ENCODE measurements at regions not wholly inside any gene's neighbourhood (a gene's known extent, or its start where the extent isn't known, plus 50 kb on each side); places are given as distances from the start of the nearest gene placed in this dataset.
"Not testable (repeated sequence)": the region's sequence is repeated elsewhere in the genome, so short reads cannot be mapped to it uniquely, and the experiment has no call there.

- H3K4me3 Mint-ChIP-seq; intact Hi-C loops (cut with micrococcal nuclease); DNase-seq (ENCODE audit: low spot score); H3K27me3 Mint-ChIP-seq (ENCODE audit: insufficient read depth); H3K36me3 Mint-ChIP-seq (ENCODE audit: low read depth); H3K27ac Mint-ChIP-seq; H3K4me1 Mint-ChIP-seq (ENCODE audit: low read depth): not testable (repeated sequence)
- H3K9me3 Mint-ChIP-seq: peaks cover 19% of the 10 kb centered on the region
Observed at GRCh38 chr6:85838351-85839119, 195.8 kb upstream of the SYNCRIP start.

- no peak for DNase-seq (ENCODE audit: low spot score)
- H3K4me1 Mint-ChIP-seq (ENCODE audit: low read depth): no peaks in the 10 kb centered on the region
- H3K4me3 Mint-ChIP-seq: no peak overlapping the region
- no peaks in the 10 kb centered on the region for H3K36me3 Mint-ChIP-seq (ENCODE audit: low read depth)
- intact Hi-C loops (cut with micrococcal nuclease): no loop called here
- H3K27ac Mint-ChIP-seq: no peak overlapping the region
- no peaks in the 10 kb centered on the region for H3K27me3 Mint-ChIP-seq (ENCODE audit: insufficient read depth)
- H3K9me3 Mint-ChIP-seq: peaks cover 16% of the 10 kb centered on the region
Observed at GRCh38 chr6:85828973-85829372, 186.3 kb upstream of the SYNCRIP start.

- Mint-ChIP-seq H3K4me3 (no peak overlapping the region), H3K36me3 (ENCODE audit: low read depth) (no peaks in the 10 kb centered on the region), H3K4me1 (ENCODE audit: low read depth) (no peaks in the 10 kb centered on the region), H3K27ac (no peak overlapping the region), H3K27me3 (ENCODE audit: insufficient read depth) (no peaks in the 10 kb centered on the region), H3K9me3 (peaks cover 18% of the 10 kb centered on the region)
- no peak for DNase-seq (ENCODE audit: low spot score)
- intact Hi-C loops (cut with micrococcal nuclease): no loop called here
Observed at GRCh38 chr6:85826997-85827396, 184.3 kb upstream of the SYNCRIP start.

- DNase-seq (ENCODE audit: low spot score): no peak
- peaks cover 21% of the 10 kb centered on the region for H3K9me3 Mint-ChIP-seq
- no peaks in the 10 kb centered on the region for H3K27me3 Mint-ChIP-seq (ENCODE audit: insufficient read depth)
- H3K4me3 Mint-ChIP-seq: no peak overlapping the region
- no peaks in the 10 kb centered on the region for H3K4me1 Mint-ChIP-seq (ENCODE audit: low read depth)
- no peak overlapping the region for H3K27ac Mint-ChIP-seq
- no peaks in the 10 kb centered on the region for H3K36me3 Mint-ChIP-seq (ENCODE audit: low read depth)
- intact Hi-C loops (cut with micrococcal nuclease): no loop called here
Observed at GRCh38 chr6:85824329-85824728, 181.6 kb upstream of the SYNCRIP start.

- Mint-ChIP-seq H3K36me3 (ENCODE audit: low read depth) (no peaks in the 10 kb centered on the region), H3K4me1 (ENCODE audit: low read depth) (no peaks in the 10 kb centered on the region), H3K9me3 (peaks cover 9% of the 10 kb centered on the region), H3K4me3 (no peak overlapping the region), H3K27me3 (ENCODE audit: insufficient read depth) (no peaks in the 10 kb centered on the region), H3K27ac (no peak overlapping the region)
- DNase-seq (ENCODE audit: low spot score): no peak
- intact Hi-C loops (cut with micrococcal nuclease): no loop called here
Observed at GRCh38 chr6:85810558-85810957, 167.9 kb upstream of the SYNCRIP start.

- DNase-seq (ENCODE audit: low spot score): no peak
- Mint-ChIP-seq H3K36me3 (ENCODE audit: low read depth) (no peaks in the 10 kb centered on the region), H3K27me3 (ENCODE audit: insufficient read depth) (no peaks in the 10 kb centered on the region), H3K4me1 (ENCODE audit: low read depth) (no peaks in the 10 kb centered on the region), H3K4me3 (no peak overlapping the region), H3K9me3 (peaks cover 8% of the 10 kb centered on the region), H3K27ac (no peak overlapping the region)
- intact Hi-C loops (cut with micrococcal nuclease): no loop called here
Observed at GRCh38 chr6:85803721-85804120, 161.0 kb upstream of the SYNCRIP start.

- Mint-ChIP-seq H3K4me1 (ENCODE audit: low read depth) (no peaks in the 10 kb centered on the region), H3K9me3 (no peaks in the 10 kb centered on the region), H3K36me3 (ENCODE audit: low read depth) (no peaks in the 10 kb centered on the region), H3K27ac (no peak overlapping the region), H3K27me3 (ENCODE audit: insufficient read depth) (peaks cover 2% of the 10 kb centered on the region), H3K4me3 (no peak overlapping the region)
- intact Hi-C loops (cut with micrococcal nuclease): no loop called here
- no peak for DNase-seq (ENCODE audit: low spot score)
Observed at GRCh38 chr6:85802162-85802561, 159.5 kb upstream of the SYNCRIP start.

- H3K27me3 Mint-ChIP-seq (ENCODE audit: insufficient read depth): peaks cover 2% of the 10 kb centered on the region
- no peaks in the 10 kb centered on the region for H3K36me3 Mint-ChIP-seq (ENCODE audit: low read depth)
- intact Hi-C loops (cut with micrococcal nuclease): no loop called here
- H3K4me1 Mint-ChIP-seq (ENCODE audit: low read depth): no peaks in the 10 kb centered on the region
- DNase-seq (ENCODE audit: low spot score): no peak
- H3K9me3 Mint-ChIP-seq: no peaks in the 10 kb centered on the region
- H3K27ac Mint-ChIP-seq: no peak overlapping the region
- no peak overlapping the region for H3K4me3 Mint-ChIP-seq
Observed at GRCh38 chr6:85798931-85799652, 156.4 kb upstream of the SYNCRIP start.

GRCh38 chr6:85797993-85798392 is 155.3 kb upstream of the SYNCRIP start:
- Mint-ChIP-seq H3K36me3 (ENCODE audit: low read depth) (no peaks in the 10 kb centered on the region), H3K27ac (no peak overlapping the region), H3K4me3 (no peak overlapping the region), H3K27me3 (ENCODE audit: insufficient read depth) (peaks cover 2% of the 10 kb centered on the region), H3K9me3 (no peaks in the 10 kb centered on the region), H3K4me1 (ENCODE audit: low read depth) (no peaks in the 10 kb centered on the region)
- intact Hi-C loops (cut with micrococcal nuclease): no loop called here
- no peak for DNase-seq (ENCODE audit: low spot score)

GRCh38 chr6:85795945-85796344 is 153.3 kb upstream of the SYNCRIP start:
- H3K27me3 Mint-ChIP-seq (ENCODE audit: insufficient read depth): peaks cover 2% of the 10 kb centered on the region
- no peak overlapping the region for H3K27ac Mint-ChIP-seq
- H3K4me3 Mint-ChIP-seq: no peak overlapping the region
- H3K4me1 Mint-ChIP-seq (ENCODE audit: low read depth): no peaks in the 10 kb centered on the region
- DNase-seq (ENCODE audit: low spot score): no peak
- peaks cover 3% of the 10 kb centered on the region for H3K9me3 Mint-ChIP-seq
- no peaks in the 10 kb centered on the region for H3K36me3 Mint-ChIP-seq (ENCODE audit: low read depth)
- intact Hi-C loops (cut with micrococcal nuclease): no loop called here

GRCh38 chr6:85792254-85792653 is 149.6 kb upstream of the SYNCRIP start:
- H3K27me3 Mint-ChIP-seq (ENCODE audit: insufficient read depth): no peaks in the 10 kb centered on the region
- no peak for DNase-seq (ENCODE audit: low spot score)
- H3K27ac Mint-ChIP-seq: no peak overlapping the region
- no peaks in the 10 kb centered on the region for H3K36me3 Mint-ChIP-seq (ENCODE audit: low read depth)
- intact Hi-C loops (cut with micrococcal nuclease): no loop called here
- H3K9me3 Mint-ChIP-seq: peaks cover 8% of the 10 kb centered on the region
- H3K4me1 Mint-ChIP-seq (ENCODE audit: low read depth): no peaks in the 10 kb centered on the region
- H3K4me3 Mint-ChIP-seq: no peak overlapping the region

GRCh38 chr6:85775883-85776282 is 133.2 kb upstream of the SYNCRIP start:
- DNase-seq (ENCODE audit: low spot score): no peak
- no peak overlapping the region for H3K4me3 Mint-ChIP-seq
- H3K9me3 Mint-ChIP-seq: peaks cover 3% of the 10 kb centered on the region
- intact Hi-C loops (cut with micrococcal nuclease): no loop called here
- peaks cover 3% of the 10 kb centered on the region for H3K27me3 Mint-ChIP-seq (ENCODE audit: insufficient read depth)
- no peaks in the 10 kb centered on the region for H3K4me1 Mint-ChIP-seq (ENCODE audit: low read depth)
- no peak overlapping the region for H3K27ac Mint-ChIP-seq
- no peaks in the 10 kb centered on the region for H3K36me3 Mint-ChIP-seq (ENCODE audit: low read depth)

GRCh38 chr6:85772641-85773040 is 130.0 kb upstream of the SYNCRIP start:
- intact Hi-C loops (cut with micrococcal nuclease): no loop called here
- Mint-ChIP-seq H3K9me3 (no peaks in the 10 kb centered on the region), H3K27me3 (ENCODE audit: insufficient read depth) (peaks cover 8% of the 10 kb centered on the region), H3K4me3 (no peak overlapping the region), H3K4me1 (ENCODE audit: low read depth) (no peaks in the 10 kb centered on the region), H3K36me3 (ENCODE audit: low read depth) (no peaks in the 10 kb centered on the region), H3K27ac (no peak overlapping the region)
- no peak for DNase-seq (ENCODE audit: low spot score)

All from activated T-helper 1 cell treated with anti-CD3 and anti-CD28 coated beads, Interleukin-12 subunit alpha, Interleukin-12 subunit beta, Interleukin-2, Interleukin-4 antibody, amounts not matched to agents 30 ng/mL and 10 ng/mL and 1 ng/mL, durations not matched to agents 14 hours and 24 hours and 36 hours (primary cell).